Vagina (tissue), 2 donors: ENCODE measurements at regions not wholly inside any gene's neighbourhood (a gene's known extent, or its start where the extent isn't known, plus 50 kb on each side); places are given as distances from the start of the nearest gene placed in this dataset.

Source experiments
- POLR2A ChIP-seq, 2 donors: fragments of 450-650 bp; IDR thresholded peaks; one replicate each; pipeline ENCODE4 v1.6.1; 2017; ENCODE audit warnings: antibody characterized with exemption in 2 of 2, mild to moderate bottlenecking in 2 of 2, moderate library complexity in 2 of 2
- POLR2AphosphoS5 ChIP-seq, 2 donors: sonication (generic); formaldehyde crosslinking; IDR thresholded peaks; one replicate each; pipeline ENCODE4 v1.9.0; 2017; ENCODE audit warnings: antibody characterized with exemption in 2 of 2, mild to moderate bottlenecking in 2 of 2, low read depth in 1 of 2; ENCODE audit not compliant: insufficient read depth in 1 of 2
- TF ChIP-seq, protein P1 (sequence below), 3 experiments: fragments of 450-650 bp in 2 of 3; fragments of 200-600 bp in 1 of 3; sonication (generic) in 1 of 3; IDR thresholded peaks; one replicate each; pipeline ENCODE4 v1.5.1; 2017 to 2019; ENCODE audit warnings: antibody characterized with exemption in 3 of 3, mild to moderate bottlenecking in 2 of 3, moderate library complexity in 2 of 3

DNA sequence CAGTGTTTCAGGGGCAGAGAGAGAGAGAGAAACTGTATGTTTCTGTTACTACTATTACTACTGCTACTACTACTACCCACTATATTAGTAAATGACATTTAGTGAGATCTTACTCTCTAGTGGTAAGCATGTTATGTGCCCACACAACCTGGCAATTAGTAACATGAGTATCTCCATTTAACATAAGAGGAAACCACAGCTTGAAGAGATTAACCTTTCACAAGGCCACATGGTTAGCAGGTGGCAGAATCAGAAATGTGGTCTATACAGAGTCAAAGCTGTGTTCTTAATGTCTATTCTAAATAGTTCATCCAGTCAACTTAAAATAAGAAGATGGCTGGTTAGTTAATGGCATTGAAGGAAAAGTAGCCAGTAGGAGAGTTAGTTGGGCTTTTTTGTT is 961.6 kb downstream of the MCTP2 start:
- TF ChIP-seq POLR2A (IDR thresholded peaks at IDR 0.05): no peak
- TF ChIP-seq, protein P1, sequence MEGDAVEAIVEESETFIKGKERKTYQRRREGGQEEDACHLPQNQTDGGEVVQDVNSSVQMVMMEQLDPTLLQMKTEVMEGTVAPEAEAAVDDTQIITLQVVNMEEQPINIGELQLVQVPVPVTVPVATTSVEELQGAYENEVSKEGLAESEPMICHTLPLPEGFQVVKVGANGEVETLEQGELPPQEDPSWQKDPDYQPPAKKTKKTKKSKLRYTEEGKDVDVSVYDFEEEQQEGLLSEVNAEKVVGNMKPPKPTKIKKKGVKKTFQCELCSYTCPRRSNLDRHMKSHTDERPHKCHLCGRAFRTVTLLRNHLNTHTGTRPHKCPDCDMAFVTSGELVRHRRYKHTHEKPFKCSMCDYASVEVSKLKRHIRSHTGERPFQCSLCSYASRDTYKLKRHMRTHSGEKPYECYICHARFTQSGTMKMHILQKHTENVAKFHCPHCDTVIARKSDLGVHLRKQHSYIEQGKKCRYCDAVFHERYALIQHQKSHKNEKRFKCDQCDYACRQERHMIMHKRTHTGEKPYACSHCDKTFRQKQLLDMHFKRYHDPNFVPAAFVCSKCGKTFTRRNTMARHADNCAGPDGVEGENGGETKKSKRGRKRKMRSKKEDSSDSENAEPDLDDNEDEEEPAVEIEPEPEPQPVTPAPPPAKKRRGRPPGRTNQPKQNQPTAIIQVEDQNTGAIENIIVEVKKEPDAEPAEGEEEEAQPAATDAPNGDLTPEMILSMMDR (IDR thresholded peaks at IDR 0.05): no peak
- TF ChIP-seq POLR2AphosphoS5 (IDR thresholded peaks at IDR 0.05; ENCODE audit: insufficient read depth in 1 of 2, low read depth in 1 of 2): no peak
